ENCODE measurements at regions not wholly inside any gene's neighbourhood (a gene's known extent, or its start where the extent isn't known, plus 50 kb on each side); places are given as distances from the start of the nearest gene placed in this dataset.

GRCh38 chr20:43263226-43263625 lies 73.5 kb upstream of the PTPRT start:
- TF ChIP-seq EZH2 (IDR thresholded peaks at IDR 0.05; ENCODE audit: borderline replicate concordance, insufficient read depth, low read depth, low read length, poor library complexity, severe bottlenecking) (no peak), CTCF (IDR thresholded peaks at IDR 0.05) (no peak)

Measured in B cell (primary cell).